ENCODE measurements at regions not wholly inside any gene's neighbourhood (a gene's known extent, or its start where the extent isn't known, plus 50 kb on each side); places are given as distances from the start of the nearest gene placed in this dataset.

DNA sequence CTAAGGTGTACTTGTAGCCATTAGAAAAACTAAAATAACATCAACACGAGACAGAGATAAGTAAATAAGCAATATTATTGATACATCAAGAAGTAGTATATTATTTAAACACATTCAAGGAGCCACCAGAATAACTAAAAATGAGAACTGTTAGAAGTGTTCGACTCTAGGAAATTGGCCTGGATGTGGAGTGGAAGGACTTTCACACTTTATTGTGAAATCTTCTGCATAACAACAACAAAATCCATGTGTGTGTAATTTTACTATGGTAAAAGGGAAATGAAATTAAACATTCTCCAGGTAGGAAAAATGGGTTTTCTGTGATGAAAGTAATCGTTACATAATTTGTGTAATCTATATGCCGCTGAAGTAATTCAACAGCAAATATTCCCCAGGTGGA, 96.3 kb upstream of the RNF152 start:
- no TSS peak for BruUV-seq (replicated peaks)
- POLR2A ChIA-PET: no interaction called here
- no peaks in the 10 kb centered on the region for H3K36me3 ChIP-seq (ENCODE audit: control insufficient read depth, insufficient read depth, low read length)

GRCh38 chr18:61988100-61988499, 95.3 kb upstream of the RNF152 start:
- no peaks in the 10 kb centered on the region for H3K27me3 ChIP-seq (ENCODE audit: control insufficient read depth, insufficient read depth, low read length)
- H3K27ac ChIP-seq (ENCODE audit: low read length): no peak overlapping the region
- TF ChIP-seq TCF7L2 (IDR thresholded peaks at IDR 0.05; ENCODE audit: low read depth, low read length) (no peak), REST (IDR thresholded peaks at IDR 0.05; ENCODE audit: insufficient read depth in 1 of 2, low read depth in 2 of 2, low read length in 1 of 2) (no peak), POLR2AphosphoS5 (IDR thresholded peaks at IDR 0.05; ENCODE audit: low read depth, low read length) (no peak), SIN3A (IDR thresholded peaks at IDR 0.05; ENCODE audit: borderline replicate concordance, insufficient read depth, low read depth, low read length) (no peak)
- TF ChIP-seq, protein P1, sequence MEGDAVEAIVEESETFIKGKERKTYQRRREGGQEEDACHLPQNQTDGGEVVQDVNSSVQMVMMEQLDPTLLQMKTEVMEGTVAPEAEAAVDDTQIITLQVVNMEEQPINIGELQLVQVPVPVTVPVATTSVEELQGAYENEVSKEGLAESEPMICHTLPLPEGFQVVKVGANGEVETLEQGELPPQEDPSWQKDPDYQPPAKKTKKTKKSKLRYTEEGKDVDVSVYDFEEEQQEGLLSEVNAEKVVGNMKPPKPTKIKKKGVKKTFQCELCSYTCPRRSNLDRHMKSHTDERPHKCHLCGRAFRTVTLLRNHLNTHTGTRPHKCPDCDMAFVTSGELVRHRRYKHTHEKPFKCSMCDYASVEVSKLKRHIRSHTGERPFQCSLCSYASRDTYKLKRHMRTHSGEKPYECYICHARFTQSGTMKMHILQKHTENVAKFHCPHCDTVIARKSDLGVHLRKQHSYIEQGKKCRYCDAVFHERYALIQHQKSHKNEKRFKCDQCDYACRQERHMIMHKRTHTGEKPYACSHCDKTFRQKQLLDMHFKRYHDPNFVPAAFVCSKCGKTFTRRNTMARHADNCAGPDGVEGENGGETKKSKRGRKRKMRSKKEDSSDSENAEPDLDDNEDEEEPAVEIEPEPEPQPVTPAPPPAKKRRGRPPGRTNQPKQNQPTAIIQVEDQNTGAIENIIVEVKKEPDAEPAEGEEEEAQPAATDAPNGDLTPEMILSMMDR (IDR thresholded peaks at IDR 0.05): no peak
- no peaks in the 10 kb centered on the region for H3K4me1 ChIP-seq (ENCODE audit: control insufficient read depth, insufficient read depth, low read length)
- no TSS peak for BruUV-seq (replicated peaks)
- H3K9me3 ChIP-seq (ENCODE audit: control insufficient read depth, insufficient read depth, low read depth, low read length): no peaks in the 10 kb centered on the region
- CTCF ChIA-PET: no interaction called here
- no peak for DNase-seq (ENCODE audit: low read depth, low spot score)
- in situ Hi-C loops (cut with HindIII; ENCODE audit: low pct_unique_long_range_greater_than_20kb, low sequenced_read_pairs): no loop called here
- H3K4me3 ChIP-seq (ENCODE audit: low read depth in 2 of 2, low read length in 2 of 2): no peak overlapping the region
- POLR2A ChIA-PET: no interaction called here
- intact Hi-C loops (cut with micrococcal nuclease; ENCODE audit: unreplicated experiment): no loop called here
- ATAC-seq: no peak
- H3K36me3 ChIP-seq (ENCODE audit: control insufficient read depth, insufficient read depth, low read length): no peaks in the 10 kb centered on the region

More for the DNA sequence above, 96.3 kb upstream of the RNF152 start:
- TF ChIP-seq TCF7L2 (IDR thresholded peaks at IDR 0.05; ENCODE audit: low read depth, low read length): no peak
- TF ChIP-seq, protein P1 (IDR thresholded peaks at IDR 0.05): no peak
- no peak for TF ChIP-seq POLR2AphosphoS5 (IDR thresholded peaks at IDR 0.05; ENCODE audit: low read depth, low read length)
- no peak for TF ChIP-seq REST (IDR thresholded peaks at IDR 0.05; ENCODE audit: insufficient read depth in 1 of 2, low read depth in 2 of 2, low read length in 1 of 2)
- no peak for TF ChIP-seq SIN3A (IDR thresholded peaks at IDR 0.05; ENCODE audit: borderline replicate concordance, insufficient read depth, low read depth, low read length)
- no peaks in the 10 kb centered on the region for H3K9me3 ChIP-seq (ENCODE audit: control insufficient read depth, insufficient read depth, low read depth, low read length)
- H3K4me3 ChIP-seq (ENCODE audit: low read depth in 2 of 2, low read length in 2 of 2): no peak overlapping the region
- no peaks in the 10 kb centered on the region for H3K4me1 ChIP-seq (ENCODE audit: control insufficient read depth, insufficient read depth, low read length)
- no peak for ATAC-seq
- no peak overlapping the region for H3K27ac ChIP-seq (ENCODE audit: low read length)
- no peak for DNase-seq (ENCODE audit: low read depth, low spot score)
- no peaks in the 10 kb centered on the region for H3K27me3 ChIP-seq (ENCODE audit: control insufficient read depth, insufficient read depth, low read length)
- intact Hi-C loops (cut with micrococcal nuclease; ENCODE audit: unreplicated experiment) (no loop called here), in situ Hi-C loops (cut with HindIII; ENCODE audit: low pct_unique_long_range_greater_than_20kb, low sequenced_read_pairs) (no loop called here)
- CTCF ChIA-PET: no interaction called here
